Kidney (tissue), 10 donors: ENCODE measurements at regions not wholly inside any gene's neighbourhood (a gene's known extent, or its start where the extent isn't known, plus 50 kb on each side); places are given as distances from the start of the nearest gene placed in this dataset.
"Not testable (repeated sequence)": the region's sequence is repeated elsewhere in the genome, so short reads cannot be mapped to it uniquely, and the experiment has no call there.

Source experiments
- DNase-seq, 5 donors: peaks; one replicate each; pipeline ENCODE4 v3.0.0-alpha.2; 2013 to 2020
- FAIRE-seq: peaks from 2 replicates; lab custom pipeline; 2012; peaks lifted over from hg19 to GRCh38; lab: Jason Lieb, UNC
- H3K27ac ChIP-seq, 2 donors: one replicate each; pipeline ENCODE4 v1.7.0; 2013; ENCODE audit warnings: low read depth in 2 of 2, low read length in 2 of 2, inconsistent platforms in 1 of 2
- H3K27me3 ChIP-seq: one replicate; pipeline ENCODE4 v1.7.1; 2013; ENCODE audit warnings: low read length, inconsistent platforms; ENCODE audit not compliant: control insufficient read depth, insufficient read depth
- H3K36me3 ChIP-seq, 3 donors: one replicate each; pipeline versions ENCODE4 v1.7.0 to v1.7.1; 2013; ENCODE audit warnings: low read length in 3 of 3, control low read depth in 1 of 3, inconsistent platforms in 1 of 3; ENCODE audit not compliant: insufficient read depth in 3 of 3, control insufficient read depth in 2 of 3
- H3K4me1 ChIP-seq, 3 donors: one replicate each; pipeline versions ENCODE4 v1.7.0 to v1.7.1; 2013; ENCODE audit warnings: low read length in 3 of 3, inconsistent platforms in 1 of 3, low read depth in 1 of 3; ENCODE audit not compliant: control insufficient read depth in 2 of 3, insufficient read depth in 2 of 3
- H3K4me3 ChIP-seq, 3 donors: one replicate each; pipeline versions ENCODE4 v1.7.0 to v1.8.1; 2013; ENCODE audit warnings: low read length in 3 of 3, control low read depth in 1 of 3, inconsistent platforms in 1 of 3
- H3K9ac ChIP-seq, 3 donors: one replicate each; pipeline versions ENCODE4 v1.7.0 to v1.7.1; 2013; ENCODE audit warnings: low read length in 3 of 3, control low read depth in 1 of 3, inconsistent platforms in 1 of 3
- H3K9me3 ChIP-seq, 3 donors: one replicate each; pipeline versions ENCODE4 v1.7.0 to v1.7.1; 2013; ENCODE audit warnings: low read length in 3 of 3, control low read depth in 1 of 3, inconsistent platforms in 1 of 3; ENCODE audit not compliant: control insufficient read depth in 2 of 3, insufficient read depth in 1 of 3
- intact Hi-C: fragments of 100-400 bp; cut with DNase I; formaldehyde crosslinking; loops from one replicate; pipeline ENCODE4 v1.11.1; 2022
- donor health status: control.
- donor health status: control.
- donor health status: DM: yes; HTN: yes; CAD: no.
- donor health status: Normal renal cell carcinoma (clear cell type).

DNA sequence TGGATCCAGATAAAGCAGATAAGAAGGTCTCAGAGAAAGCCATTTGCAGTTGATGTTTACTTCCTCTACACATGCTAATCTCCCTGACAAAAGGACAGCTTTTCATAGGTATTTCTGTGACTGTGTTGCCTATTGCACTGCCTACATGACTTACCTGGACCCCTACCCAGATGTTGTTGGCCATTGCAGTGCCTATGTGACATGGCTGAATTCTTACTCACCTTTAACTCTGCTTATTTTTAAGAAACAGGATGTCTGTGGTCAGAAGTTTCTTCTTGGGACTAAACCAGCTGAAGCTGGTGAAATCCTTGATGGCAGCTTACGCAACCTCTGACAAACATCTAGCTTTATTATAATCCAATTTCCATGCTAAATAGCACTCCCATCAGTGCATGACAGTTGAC is 50.7 kb downstream of the PPIAL4D start:
- DNase-seq, H3K4me1 ChIP-seq, H3K9ac ChIP-seq, H3K36me3 ChIP-seq, H3K4me3 ChIP-seq, FAIRE-seq, H3K9me3 ChIP-seq, intact Hi-C loops, H3K27ac ChIP-seq, H3K27me3 ChIP-seq: not testable (repeated sequence)

DNA sequence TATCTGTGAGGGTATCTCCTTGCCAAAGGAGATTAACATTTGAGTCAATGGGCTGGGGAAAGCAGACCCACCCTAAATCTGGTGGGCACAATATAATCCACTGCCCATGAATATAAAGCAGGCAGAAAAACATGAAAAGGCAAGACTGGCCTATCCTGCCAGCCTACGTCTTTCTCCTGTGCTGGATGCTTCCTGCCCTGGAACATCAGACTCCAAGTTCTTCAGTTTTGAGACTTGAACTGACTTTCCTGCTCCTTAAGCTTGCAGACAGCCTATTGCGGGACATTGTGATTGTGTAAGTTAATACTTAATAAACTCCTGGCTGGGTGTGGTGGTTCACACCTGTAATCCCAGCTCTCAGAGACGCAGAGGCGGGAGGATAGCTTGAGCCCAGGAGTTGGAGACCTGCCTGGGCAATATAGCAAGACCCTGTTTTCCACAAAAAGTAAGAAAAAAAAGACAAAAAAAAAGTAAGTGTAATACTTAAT is 52.4 kb downstream of the PPIAL4D start:
- H3K4me3 ChIP-seq, H3K9me3 ChIP-seq, FAIRE-seq, intact Hi-C loops, H3K36me3 ChIP-seq, H3K27ac ChIP-seq, DNase-seq, H3K9ac ChIP-seq, H3K4me1 ChIP-seq, H3K27me3 ChIP-seq: not testable (repeated sequence)

DNA sequence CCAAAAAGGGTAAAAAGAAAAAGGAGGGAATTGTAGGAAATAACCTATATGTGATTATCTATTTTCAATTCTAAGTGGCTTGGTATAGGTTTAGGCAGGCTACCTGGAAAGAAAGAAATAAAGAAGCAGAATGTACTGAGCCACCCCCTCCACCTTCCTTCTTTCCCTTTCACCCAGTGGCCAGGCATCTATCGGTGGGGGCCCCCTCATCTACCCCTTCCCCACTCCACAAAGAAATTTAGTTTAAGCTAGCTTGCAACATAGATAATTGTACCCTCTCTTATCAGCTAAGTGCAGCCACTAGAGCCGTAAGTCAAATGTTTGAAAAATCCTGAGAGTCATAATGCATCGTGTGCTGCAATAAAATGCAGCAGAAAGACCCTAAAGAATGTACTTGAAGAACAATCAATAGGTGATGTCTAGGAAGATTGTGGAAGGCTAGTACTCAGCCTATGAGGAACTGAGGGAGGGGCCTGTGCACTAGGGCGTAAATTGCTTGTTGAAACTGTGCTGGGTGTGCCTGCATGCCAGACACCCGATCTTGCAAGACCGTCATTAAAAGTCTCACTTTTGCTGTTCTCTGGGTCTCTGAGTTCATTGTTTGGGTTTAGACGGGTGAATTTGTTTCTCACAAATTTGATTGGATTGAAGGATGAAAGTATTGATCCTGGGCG is 53.0 kb downstream of the PPIAL4D start:
- H3K9me3 ChIP-seq, H3K36me3 ChIP-seq, H3K4me3 ChIP-seq, H3K27me3 ChIP-seq, intact Hi-C loops, H3K27ac ChIP-seq, H3K9ac ChIP-seq, FAIRE-seq, H3K4me1 ChIP-seq: not testable (repeated sequence)
- DNase-seq, result peak; percentile 39 to 77 (median 70)

DNA sequence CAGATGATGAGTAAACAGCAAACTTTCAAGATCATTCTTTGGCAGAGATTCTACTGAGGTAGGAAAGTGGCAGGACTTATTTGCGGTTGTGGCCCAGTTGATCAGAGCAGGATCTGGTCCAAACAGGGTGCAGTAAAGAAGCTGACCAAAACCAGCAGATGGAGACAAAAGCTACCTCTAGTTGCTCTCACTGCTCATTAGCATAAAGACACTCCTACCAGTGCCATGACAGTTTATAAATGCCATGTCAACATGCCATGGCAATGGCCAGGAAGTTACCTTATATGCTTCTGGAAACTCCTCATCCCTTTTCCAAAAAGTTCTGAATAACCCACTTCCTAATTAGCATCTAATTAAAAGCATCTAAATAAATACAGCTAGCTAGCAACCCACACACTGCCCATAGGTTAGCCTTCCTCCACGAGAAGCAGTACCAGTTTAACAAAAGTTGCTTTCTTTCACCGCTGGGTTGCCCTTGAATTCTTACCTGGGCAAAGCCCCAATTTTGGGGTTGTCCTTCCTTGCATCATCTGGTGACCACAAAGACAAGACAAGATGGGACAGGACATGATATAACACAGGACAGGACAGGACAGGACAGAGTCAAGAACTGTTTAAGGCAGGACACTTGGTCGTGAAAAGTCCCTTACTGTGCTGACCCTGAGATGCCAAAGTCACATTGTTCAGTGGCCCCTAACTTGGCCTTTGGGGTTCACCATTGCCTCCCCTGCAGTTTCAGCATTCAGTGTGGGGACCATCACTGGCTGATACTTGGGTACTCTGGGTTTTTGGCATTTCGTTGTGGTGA is 59.2 kb downstream of the PPIAL4D start:
- H3K9me3 ChIP-seq, intact Hi-C loops, H3K36me3 ChIP-seq, H3K27ac ChIP-seq, H3K27me3 ChIP-seq, FAIRE-seq, H3K4me1 ChIP-seq, H3K4me3 ChIP-seq, DNase-seq, H3K9ac ChIP-seq: not testable (repeated sequence)

DNA sequence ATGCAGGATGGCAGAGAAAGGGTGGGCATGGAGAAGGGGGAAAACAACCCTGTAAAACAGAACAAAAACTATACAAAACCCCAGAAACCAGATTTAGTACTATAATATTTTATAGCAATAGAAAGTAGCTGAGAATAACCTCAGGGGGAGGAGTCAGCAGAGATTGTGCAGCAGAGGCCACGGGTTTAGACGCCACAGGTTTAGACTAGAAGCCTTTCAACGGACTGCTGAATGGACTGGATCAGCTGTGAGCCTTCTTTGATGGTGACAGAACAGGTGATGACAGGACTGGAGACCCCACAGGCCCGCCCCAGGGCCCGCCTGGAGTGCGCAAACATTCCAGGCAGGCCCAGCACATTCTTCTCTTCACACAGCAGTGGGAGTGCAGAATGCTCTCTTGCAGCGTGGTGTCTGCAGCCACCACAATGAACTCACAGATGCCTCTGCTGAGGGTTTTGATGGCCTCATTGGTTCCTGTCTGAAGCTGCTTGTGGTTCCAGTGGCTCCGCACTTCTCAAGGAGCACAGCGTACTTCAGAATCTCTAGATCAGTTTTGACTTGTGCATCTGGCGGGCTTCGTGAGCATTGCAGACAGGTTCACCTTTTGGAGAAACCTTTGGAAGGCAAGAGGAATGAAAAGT is 65.6 kb downstream of the PPIAL4D start:
- FAIRE-seq, result not testable (repeated sequence)

DNA sequence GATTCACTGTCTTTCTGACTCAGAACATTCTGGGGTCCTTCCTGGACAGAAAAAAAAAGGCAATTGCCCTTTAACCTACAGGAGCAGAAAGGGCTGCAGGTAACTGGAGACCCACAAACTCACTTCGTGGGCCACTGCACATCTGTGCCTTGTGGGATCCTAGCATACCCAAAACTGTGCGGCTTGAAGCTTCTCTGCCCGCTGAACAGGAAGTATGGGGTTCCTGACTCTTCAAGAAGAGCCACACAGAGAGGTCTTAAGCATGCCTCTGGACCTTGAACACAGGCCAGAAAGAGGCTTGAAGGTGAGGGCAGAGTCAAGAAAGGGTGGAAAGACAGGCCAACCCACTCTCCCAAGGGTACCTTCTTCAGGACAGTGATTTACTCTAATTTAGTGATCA is 67.6 kb downstream of the PPIAL4D start:
- H3K9me3 ChIP-seq, FAIRE-seq, DNase-seq, H3K36me3 ChIP-seq, intact Hi-C loops, H3K27ac ChIP-seq, H3K4me3 ChIP-seq, H3K27me3 ChIP-seq, H3K9ac ChIP-seq, H3K4me1 ChIP-seq: not testable (repeated sequence)

More for the DNA sequence above, 65.6 kb downstream of the PPIAL4D start:
- H3K9ac ChIP-seq, H3K27me3 ChIP-seq, H3K4me3 ChIP-seq, intact Hi-C loops, H3K9me3 ChIP-seq, H3K36me3 ChIP-seq, H3K27ac ChIP-seq, DNase-seq, H3K4me1 ChIP-seq: not testable (repeated sequence)

DNA sequence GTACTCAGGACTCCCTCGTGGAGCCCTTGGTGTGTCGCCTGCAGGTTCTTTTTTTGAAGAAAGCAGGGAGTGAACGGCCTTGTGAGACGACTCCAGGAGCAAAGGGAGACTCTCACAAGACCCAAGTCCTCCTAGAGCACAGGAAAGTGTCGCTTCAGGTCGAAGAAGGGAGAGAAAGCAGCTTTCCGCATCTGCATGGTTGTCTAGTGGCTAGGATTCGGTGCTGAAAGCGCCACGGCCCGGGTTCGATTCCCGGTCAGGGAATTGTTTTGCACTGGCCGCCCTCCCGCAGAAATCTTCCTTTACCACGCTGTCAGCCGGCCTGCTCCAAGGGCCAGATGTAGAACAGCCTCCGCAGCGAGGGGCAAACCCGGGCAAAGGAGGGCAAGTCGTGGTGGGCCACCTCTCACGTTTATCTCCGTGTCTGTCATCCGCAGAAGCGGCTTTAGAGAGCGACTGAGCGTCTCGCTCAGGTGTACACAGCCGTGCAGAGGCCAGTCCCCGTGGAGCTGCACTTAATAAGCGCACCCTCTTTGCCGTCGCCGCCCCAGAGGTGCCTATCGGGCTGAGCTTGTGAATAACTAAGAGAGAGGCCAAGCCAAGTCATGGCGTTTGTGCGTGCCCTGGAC is 72.6 kb downstream of the FAM72D start:
- H3K4me1 ChIP-seq, H3K9ac ChIP-seq, FAIRE-seq, intact Hi-C loops, H3K36me3 ChIP-seq, H3K4me3 ChIP-seq, H3K9me3 ChIP-seq, H3K27ac ChIP-seq, H3K27me3 ChIP-seq: not testable (repeated sequence)
- peak in 2 of 5 donors; percentile 9 to 31 for DNase-seq
